Dedifferentiated amniotic fluid mesenchymal stem cell (primary cell): ENCODE measurements at regions not wholly inside any gene's neighbourhood (a gene's known extent, or its start where the extent isn't known, plus 50 kb on each side); places are given as distances from the start of the nearest gene placed in this dataset.

Source experiments
- DNase-seq: peaks from one replicate; pipeline ENCODE4 v3.0.0-alpha.2; 2016; ENCODE audit errors: extremely low spot score

DNA sequence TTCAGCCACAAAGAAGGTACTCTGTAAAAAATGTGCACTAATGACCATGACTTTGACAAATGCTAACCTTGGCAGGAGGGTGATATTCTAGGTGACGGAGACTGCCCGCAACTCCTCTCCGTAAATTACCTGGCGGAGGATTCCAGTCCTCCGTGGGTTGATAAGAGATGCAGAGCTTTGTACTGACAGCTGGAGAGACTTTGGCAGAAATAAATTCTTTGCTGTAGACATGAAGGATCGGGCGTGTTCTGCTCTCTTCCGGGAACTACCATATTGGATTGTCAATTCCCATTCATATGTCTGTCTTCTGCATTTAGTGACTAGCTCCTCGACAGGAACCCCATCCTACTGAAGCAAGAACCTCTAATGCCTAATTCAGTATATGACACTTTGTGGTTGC lies 158.3 kb upstream of the KAZN start:
- DNase-seq: no peak

- DNase-seq: no peak
Observed at GRCh38 chr1:14440731-14441130, 157.8 kb upstream of the KAZN start.

DNA sequence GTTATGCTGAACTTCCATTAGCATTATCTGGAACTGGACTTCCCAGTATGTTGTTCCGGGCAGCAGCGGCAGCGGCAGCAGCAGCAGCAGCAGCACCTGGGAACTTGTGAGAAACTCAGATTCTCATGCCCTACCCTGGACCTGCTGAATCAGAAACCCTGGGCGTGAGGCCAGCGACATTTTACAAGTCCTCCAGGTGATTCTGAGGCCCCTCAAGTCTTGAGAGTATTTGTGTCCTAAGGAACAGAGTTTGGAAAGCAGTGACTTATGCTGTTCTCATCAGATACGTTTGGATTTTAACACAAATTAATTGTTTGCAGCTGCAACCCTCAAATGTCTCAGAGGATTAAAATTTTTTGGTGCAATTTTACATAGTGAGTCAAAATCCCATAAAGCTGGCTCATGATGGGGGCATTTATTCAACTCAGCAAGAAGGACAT lies 157.2 kb upstream of the KAZN start:
- DNase-seq: peak; percentile 16

DNA sequence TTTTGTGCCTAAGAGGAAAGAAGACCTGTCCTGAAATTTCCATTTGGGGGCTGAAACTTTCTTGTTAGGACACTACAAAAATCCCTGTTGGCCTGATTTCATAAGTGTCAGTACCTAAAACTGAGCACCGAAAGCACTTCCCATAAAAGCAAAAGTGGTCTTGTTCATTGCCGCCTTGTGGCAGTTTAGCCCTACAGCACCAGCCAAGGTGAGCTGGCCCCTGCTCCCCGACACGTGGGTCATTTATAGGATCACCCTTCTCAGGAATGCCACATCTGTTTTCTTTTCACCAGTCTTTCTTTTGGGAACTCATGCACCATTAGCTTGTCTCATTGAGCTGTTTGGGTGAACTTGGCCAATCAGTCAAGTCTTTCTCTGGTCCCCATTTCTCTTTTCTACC lies 155.8 kb upstream of the KAZN start:
- DNase-seq: no peak

DNA sequence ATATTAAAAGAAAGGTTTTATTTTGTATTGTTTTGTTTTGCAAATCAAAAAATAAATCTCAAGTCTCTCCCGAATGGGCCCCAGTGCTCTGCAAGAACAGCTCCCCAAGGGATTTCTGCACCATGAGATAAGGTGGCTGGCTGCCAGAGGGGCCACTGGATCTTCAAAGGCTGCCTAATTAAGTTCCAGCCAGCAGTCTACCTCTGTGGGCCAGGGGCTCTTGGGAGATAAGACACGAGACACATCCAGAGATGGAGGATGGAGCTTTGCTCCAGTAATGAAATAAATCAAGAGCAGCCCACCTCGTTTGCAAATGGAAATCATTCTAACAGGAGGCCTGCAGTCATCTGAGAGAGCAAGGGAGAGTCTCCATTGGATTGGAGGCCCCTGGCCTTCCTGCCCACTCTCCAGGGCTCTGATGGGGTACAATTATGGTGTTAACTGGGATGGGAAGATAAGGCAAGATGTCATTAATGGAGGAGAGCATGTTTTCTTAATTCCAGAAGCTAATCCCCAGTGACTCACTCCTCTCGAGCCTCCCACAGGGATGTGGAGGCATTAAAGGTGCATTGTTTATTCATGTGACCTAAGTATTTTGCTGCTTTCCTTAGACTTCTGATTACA lies 155.2 kb upstream of the KAZN start:
- no peak for DNase-seq

DNA sequence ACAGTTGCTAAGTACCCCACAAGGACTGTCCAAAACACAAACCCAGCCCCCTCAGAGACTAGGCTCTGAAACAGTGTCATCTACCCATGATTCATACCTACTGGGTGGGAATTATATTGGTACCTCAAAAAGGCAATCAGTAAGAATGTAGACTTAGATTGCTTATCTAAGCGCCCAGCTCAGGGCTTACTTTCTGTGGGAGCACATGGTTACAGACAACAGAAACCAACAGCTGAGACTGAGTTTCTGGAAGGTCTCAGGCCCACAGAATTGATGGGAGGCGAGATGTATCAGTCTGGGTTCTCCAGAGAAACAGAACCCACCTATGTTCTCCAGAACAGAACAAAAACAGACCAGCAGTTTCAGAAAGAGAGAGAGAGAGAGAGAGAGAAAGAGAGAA lies 147.3 kb upstream of the KAZN start:
- no peak for DNase-seq

GRCh38 chr1:14452551-14452950 lies 145.9 kb upstream of the KAZN start:
- DNase-seq: no peak

DNA sequence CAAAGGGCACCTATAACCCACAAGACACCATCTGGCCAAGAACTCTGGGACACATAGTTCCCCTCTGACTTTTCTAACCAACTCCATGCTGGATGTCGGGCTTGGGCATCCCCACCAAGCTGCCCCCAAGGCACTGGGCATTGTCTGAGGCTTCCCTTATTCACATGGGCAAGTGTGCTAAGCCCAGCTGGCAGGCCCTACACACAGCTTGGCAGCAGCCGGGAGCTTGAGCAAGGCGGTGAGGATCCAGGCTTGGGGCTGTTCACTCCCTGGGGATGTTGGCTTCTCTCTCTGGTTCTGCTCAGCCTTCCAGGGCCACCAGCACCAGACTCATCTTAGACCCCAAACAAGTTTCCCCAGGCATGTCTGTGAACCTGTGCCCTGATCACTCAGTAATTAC lies 138.3 kb upstream of the KAZN start:
- no peak for DNase-seq

GRCh38 chr1:14462851-14463250 lies 135.6 kb upstream of the KAZN start:
- no peak for DNase-seq

GRCh38 chr1:14466006-14466405 lies 132.5 kb upstream of the KAZN start:
- no peak for DNase-seq

DNA sequence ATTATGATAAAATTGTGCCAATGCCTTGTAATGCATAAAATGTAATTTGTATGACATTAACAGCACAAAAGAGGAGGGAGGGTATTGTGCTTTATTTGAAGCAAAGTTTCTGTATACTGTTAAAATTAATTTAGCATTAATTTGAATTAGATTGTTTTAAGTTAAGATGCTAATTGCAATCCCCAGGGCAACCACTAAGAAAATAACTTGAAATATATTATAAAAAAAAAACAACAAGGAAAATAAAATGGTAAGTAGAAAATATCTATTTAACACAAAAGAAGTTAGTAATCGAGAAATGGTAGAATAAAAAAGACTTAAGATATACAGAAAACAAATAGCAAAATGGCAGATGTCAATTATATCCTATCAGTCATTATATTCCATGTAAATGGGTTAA lies 131.4 kb upstream of the KAZN start:
- DNase-seq: no peak

- DNase-seq: no peak
Observed at GRCh38 chr1:14468751-14469150, 129.7 kb upstream of the KAZN start.

DNA sequence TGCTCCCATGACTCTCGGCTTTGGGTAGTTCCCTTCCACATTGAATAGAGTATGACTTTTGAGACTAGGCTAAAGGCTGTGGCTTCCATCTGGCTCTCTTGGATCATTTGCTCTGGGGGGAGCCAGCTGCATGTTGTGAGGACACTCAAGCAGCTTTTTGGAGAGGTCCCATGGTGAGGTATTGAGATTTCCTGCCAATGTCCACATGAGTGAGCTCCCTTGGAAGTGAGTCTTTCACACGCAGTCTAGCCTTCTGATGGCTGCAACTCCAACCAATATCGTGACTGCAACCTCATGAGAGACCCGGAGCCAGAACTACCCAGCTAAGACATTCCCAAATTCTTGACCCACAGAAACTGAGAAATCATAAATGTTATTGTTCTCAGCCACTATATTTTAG lies 127.7 kb upstream of the KAZN start:
- DNase-seq: no peak

DNA sequence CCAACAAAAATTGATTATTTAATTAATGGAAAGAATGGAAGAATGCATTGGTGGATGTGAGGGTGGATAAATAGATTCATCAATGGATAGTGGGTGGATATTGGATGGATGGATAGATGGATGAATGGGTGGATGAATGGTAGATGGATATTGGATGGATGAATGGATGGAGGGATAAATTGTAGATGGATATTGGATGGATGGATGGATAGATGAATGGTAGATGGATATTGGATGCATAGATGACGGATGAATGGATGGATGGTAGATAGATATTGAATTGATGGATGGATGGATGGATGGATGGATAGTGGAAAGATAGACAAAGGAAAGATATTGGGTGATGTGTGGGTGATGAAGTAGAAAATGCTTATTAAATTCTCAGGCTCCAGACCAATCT lies 123.6 kb upstream of the KAZN start:
- DNase-seq: no peak

GRCh38 chr1:14476170-14476955 lies 122.1 kb upstream of the KAZN start:
- no peak for DNase-seq

GRCh38 chr1:14478120-14478519 lies 120.4 kb upstream of the KAZN start:
- DNase-seq: no peak

- DNase-seq: no peak
Observed at GRCh38 chr1:14479865-14480264, 118.6 kb upstream of the KAZN start.

GRCh38 chr1:14482784-14483450 lies 115.6 kb upstream of the KAZN start:
- no peak for DNase-seq

DNA sequence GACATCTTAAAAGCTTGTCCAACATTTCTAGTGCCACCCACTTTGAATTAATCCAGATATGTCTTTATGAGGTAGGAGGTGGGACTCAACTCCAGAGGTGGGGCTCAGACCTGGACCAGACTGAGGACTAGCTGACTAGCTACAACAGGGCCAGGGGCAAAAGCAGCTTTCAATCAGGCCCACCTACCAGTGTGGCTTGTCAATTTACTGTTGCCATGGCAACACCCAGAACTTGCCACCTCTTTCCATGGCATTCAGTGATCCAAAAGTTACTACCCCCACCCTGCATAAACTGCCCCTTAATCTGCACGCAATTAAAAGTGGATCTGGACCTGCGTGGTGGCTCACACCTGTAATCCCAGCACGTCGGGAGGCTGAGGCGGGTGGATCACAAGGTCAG lies 113.2 kb upstream of the KAZN start:
- DNase-seq: no peak

DNA sequence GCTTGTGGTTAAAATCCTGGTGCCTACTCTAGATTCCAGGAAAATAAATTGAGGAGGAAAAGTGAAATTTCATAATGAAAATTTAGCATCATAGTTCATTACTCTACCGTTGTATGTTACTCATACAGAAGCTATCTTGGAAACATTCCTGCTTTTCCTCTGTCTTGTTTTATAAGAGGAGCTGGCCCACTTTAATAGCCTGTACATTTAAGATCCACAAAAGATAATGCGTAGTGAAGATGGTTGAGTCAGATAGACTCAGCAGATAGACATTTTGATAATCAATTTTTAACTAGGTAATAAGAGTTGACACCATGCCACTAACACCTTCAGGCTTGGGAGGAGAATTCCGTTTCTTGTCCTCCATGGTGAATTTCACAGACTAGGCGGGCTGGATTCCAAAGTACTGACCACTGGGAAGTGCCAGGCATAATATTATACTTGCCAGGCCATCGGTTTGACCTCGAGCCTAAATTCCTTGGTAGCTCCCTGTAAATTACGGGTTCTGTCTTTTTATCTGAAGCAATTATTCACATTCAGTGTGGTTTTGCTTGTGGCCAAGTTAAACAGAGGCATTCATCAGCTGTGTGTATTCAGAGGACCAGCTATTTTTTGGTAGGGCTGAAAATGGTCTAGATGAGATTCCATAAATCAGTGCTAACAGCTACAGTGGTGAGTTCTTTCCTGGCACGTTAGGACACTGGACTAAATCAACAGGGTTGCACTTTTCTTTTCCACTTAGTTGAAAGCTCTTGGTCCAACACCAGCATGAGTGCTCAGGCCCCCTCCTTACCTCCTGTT lies 111.9 kb upstream of the KAZN start:
- peak; percentile 45 for DNase-seq

GRCh38 chr1:14487671-14488070 lies 110.8 kb upstream of the KAZN start:
- no peak for DNase-seq

- DNase-seq: no peak
Observed at GRCh38 chr1:14494911-14495310, 103.6 kb upstream of the KAZN start.
